Panc1 (cell line): ENCODE measurements at regions not wholly inside any gene's neighbourhood (a gene's known extent, or its start where the extent isn't known, plus 50 kb on each side); places are given as distances from the start of the nearest gene placed in this dataset.

Source experiments
- CTCF ChIP-seq: fragments of 450-650 bp; IDR thresholded peaks from 2 replicates; pipeline ENCODE4 v1.5.1; 2017; ENCODE audit warnings: mild to moderate bottlenecking
- REST ChIP-seq, 2 experiments: IDR thresholded peaks; 2 replicates each; pipeline ENCODE4 v1.6.1; 2011 to 2012; ENCODE audit warnings: low read depth in 2 of 2, control low read depth in 1 of 2, low read length in 1 of 2, mild to moderate bottlenecking in 1 of 2, moderate library complexity in 1 of 2; ENCODE audit not compliant: insufficient read depth in 1 of 2

GRCh38 chr3:59408047-59408624 lies 358.3 kb upstream of the CFAP20DC start:
- TF ChIP-seq CTCF (no peak), REST (IDR thresholded peaks at IDR 0.05; ENCODE audit: insufficient read depth in 1 of 2, low read depth in 2 of 2, low read length in 1 of 2) (no peak)
